ENCODE measurements at regions not wholly inside any gene's neighbourhood (a gene's known extent, or its start where the extent isn't known, plus 50 kb on each side); places are given as distances from the start of the nearest gene placed in this dataset.

DNA sequence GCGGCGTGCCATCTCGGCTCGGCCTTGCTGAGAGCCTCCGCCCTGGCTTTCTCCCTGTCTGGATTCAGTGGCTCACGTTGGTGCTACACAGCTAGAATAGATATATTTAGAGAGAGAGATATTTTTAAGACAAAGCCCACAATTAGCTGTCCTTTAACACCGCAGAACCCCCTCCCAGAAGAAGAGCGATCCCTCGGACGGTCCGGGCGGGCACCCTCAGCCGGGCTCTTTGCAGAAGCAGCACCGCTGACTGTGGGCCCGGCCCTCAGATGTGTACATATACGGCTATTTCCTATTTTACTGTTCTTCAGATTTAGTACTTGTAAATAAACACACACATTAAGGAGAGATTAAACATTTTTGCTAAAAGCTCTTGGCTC lies 54.1 kb downstream of the PLXNA1 start:
- ATAC-seq (ENCODE audit: low FRiP score): no peak
- DNase-seq (ENCODE audit: low spot score): no peak
- TF ChIP-seq, protein P1, sequence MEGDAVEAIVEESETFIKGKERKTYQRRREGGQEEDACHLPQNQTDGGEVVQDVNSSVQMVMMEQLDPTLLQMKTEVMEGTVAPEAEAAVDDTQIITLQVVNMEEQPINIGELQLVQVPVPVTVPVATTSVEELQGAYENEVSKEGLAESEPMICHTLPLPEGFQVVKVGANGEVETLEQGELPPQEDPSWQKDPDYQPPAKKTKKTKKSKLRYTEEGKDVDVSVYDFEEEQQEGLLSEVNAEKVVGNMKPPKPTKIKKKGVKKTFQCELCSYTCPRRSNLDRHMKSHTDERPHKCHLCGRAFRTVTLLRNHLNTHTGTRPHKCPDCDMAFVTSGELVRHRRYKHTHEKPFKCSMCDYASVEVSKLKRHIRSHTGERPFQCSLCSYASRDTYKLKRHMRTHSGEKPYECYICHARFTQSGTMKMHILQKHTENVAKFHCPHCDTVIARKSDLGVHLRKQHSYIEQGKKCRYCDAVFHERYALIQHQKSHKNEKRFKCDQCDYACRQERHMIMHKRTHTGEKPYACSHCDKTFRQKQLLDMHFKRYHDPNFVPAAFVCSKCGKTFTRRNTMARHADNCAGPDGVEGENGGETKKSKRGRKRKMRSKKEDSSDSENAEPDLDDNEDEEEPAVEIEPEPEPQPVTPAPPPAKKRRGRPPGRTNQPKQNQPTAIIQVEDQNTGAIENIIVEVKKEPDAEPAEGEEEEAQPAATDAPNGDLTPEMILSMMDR (IDR thresholded peaks at IDR 0.05): no peak

DNA sequence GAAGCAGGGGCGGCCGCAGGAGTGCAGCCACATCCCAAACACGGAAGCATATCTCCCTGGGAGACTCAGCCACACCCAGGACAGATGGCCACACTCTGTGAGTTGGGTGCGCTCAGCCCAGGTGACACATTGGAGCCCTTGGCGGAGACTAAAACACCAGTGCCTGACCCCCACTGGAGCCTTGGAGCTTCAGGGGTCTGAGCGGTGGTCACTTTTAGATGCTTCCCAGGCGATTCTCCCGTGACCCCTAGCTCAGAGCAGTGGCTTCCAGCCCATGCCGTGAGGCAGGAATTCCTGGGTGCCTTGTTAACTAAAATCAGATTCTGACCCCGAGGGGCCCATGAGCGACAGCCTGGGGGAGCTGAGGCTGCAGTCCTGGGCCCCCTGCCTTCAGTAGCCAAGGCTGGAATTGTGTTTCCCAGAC lies 54.5 kb downstream of the PLXNA1 start:
- no peak for ATAC-seq (ENCODE audit: low FRiP score)
- TF ChIP-seq, protein P1 (IDR thresholded peaks at IDR 0.05): no peak
- no peak for DNase-seq (ENCODE audit: low spot score)

DNA sequence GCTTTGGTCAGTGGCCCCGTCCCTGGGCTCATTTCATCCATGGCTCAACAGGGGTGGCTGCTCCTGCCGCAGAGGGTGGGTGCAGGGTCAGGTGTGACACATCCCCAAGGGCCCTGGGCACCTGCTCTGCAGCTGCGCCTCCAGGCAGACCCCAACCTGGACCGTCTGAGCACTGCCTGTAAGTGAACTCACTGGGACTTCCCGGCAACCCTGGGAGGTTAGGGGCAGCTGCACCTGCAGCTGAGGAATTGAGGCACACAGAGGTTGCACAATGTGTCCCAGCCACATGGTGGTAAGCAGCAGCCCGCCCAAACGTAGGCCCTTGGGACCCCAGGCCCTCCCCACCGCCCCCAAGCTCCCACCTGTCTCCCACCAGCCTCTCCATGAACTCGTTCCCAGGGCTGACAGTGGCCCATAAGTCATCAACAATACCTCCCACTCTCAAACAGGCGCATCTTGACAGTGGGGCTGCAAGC lies 55.1 kb downstream of the PLXNA1 start:
- DNase-seq (ENCODE audit: low spot score) (no peak), ATAC-seq (ENCODE audit: low FRiP score) (no peak)
- TF ChIP-seq, protein P1 (IDR thresholded peaks at IDR 0.05): no peak

DNA sequence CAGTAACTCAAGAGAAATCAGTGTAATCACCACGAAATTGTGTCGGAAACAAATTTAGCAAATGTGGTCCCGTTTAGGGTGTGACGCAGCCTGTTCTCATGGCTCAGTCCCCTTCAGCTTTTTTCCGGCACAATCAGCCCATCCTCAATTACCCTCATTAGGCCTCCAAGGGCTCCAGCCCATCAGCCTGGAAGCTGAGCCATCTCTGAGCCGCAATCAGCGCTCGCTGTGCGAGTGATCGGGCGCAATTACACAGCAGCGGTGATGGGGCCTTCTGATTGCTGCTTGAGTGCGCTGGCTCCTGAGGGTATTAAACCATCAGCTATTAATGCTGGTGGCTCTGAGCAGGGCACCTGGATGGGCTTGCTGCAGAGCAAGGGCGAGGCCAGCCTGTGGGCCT lies 55.6 kb downstream of the PLXNA1 start:
- TF ChIP-seq, protein P1 (IDR thresholded peaks at IDR 0.05): no peak
- ATAC-seq (ENCODE audit: low FRiP score): no peak
- DNase-seq (ENCODE audit: low spot score): no peak

DNA sequence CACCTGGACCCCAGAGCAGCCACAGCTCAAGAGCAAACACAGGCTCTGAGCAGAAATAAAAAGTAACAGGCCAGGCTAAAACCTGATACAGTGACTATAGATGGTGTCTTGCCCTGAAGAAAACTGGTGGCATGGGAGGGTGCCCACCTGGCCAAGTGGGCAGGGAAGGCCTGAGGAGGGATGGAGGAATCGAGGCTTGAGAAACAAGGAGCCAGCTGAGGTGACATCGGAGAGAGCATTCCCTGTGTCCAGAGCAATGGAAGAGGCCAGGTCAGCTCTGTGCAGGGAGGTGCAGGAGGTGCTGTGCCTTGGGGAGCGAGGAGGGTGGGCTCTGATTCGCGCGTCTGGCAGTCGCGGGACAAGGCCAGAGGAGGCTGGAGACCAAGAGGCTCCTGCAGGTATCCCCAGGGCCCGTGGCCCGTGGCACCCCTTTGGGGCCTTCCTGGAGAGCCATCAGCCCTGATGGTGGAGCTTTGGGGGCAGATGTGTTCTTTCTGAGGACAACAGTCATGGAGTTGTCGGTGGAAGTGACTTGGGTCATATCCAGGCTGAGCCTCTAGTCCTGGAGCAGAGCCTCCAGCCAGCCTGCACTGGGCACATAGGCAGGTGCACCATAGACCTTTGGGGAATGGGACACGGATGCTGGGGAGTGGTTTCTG lies 56.1 kb downstream of the PLXNA1 start:
- DNase-seq (ENCODE audit: low spot score) (no peak), ATAC-seq (ENCODE audit: low FRiP score) (no peak)
- TF ChIP-seq, protein P1 (IDR thresholded peaks at IDR 0.05): no peak

DNA sequence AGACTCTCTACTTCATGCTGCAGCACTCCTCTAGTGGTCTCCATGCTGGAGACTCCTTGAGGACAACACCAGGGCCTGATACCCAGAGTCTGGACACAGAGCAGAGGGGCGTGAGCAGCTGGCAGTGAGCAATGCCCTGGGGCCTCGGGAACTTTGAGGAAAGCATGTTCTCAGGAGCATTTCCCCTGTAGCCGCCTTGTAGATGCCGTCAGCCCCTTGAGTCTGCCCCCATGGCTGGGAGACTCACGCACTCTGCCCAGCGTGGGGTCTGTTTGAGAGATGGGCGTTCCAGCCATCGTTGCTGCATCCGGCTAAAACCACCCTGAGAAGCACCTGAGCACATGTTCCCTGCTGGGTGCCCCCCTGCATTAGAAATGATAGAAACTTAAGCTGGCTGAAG lies 56.8 kb downstream of the PLXNA1 start:
- DNase-seq (ENCODE audit: low spot score) (no peak), ATAC-seq (ENCODE audit: low FRiP score) (no peak)
- TF ChIP-seq, protein P1 (IDR thresholded peaks at IDR 0.05): no peak

DNA sequence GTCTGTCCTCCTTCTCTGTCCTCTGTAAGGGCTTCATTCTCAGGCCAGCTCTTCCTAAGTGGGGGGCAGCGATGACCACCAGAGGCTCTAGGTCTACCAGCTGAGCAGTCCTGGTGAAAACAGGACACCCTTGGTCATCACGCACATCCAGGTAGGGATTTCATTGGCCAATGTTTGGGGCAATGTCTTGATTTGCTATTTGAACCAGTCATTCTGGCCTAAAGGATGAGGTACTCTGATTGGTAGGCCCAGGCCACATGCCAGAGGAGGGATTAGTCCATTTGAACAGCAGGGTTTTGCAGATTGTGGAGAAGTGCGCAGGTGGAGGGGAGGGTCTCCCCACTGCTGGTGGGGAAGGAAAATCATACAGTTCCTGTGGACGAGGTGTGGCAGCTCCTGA lies 57.3 kb downstream of the PLXNA1 start:
- TF ChIP-seq, protein P1 (IDR thresholded peaks at IDR 0.05): no peak
- ATAC-seq (ENCODE audit: low FRiP score): no peak
- no peak for DNase-seq (ENCODE audit: low spot score)
